Spleen (tissue), 7 donors: ENCODE measurements at regions not wholly inside any gene's neighbourhood (a gene's known extent, or its start where the extent isn't known, plus 50 kb on each side); places are given as distances from the start of the nearest gene placed in this dataset.

Source experiments
- POLR2A ChIP-seq, 3 donors: fragments of 450-650 bp; IDR thresholded peaks; one replicate each; pipeline ENCODE4 v1.5.1; 2017; ENCODE audit warnings: antibody characterized with exemption in 3 of 3, mild to moderate bottlenecking in 1 of 3
- TF ChIP-seq, protein P1 (sequence below), 11 experiments: fragments of 200-600 bp in 7 of 11; fragments of 450-650 bp in 4 of 11; sonication (generic) in 4 of 11; IDR thresholded peaks in 8 of 11; conservative IDR thresholded peaks in 3 of 11; 1 replicate in 7 of 11; 2 replicates in 4 of 11; pipeline versions ENCODE4 v1.4.0 to v1.8.0; 2016 to 2021; ENCODE audit warnings: antibody characterized with exemption in 11 of 11, inconsistent platforms in 4 of 11, mild to moderate bottlenecking in 1 of 11
- donor health status: DM: no; HTN: no; CAD: no; lungs with moderate emphysema.
- donor health status: DM: no; HTN: no; CAD: no.
- donor health status: DM: no; HTN: no; CAD: no.

DNA sequence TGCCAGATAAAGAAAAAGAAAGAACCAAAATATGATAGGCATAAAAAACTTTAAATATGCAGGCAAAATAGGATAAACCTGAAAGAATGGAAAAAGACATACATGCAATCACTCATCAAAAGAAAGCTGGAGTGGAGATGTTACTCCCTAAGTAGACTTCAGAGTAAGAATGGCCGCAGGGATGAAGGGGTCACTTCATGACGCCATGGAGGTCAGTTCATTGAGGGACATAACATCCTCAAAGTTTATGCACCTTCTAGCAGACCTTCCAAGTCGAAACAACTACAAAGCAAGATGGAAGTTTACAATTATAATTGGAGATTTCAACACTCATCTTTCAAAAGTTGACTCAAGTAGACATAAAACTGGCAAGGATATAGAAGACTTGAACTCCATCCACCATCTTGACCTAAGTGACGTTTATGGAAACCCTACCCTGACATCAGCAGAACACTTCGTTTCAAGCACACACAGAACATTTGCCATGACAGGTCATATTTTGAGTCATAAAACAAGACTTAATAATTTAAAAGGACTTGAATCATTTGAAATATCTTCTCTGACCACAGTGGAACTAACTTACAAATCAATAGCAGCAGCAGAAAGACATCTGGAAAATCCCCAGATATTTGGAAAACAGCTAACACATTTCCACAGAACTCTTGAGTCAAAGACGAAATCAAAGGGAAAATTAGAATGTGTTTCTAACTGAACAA, 106.0 kb upstream of the LRPAP1 start:
- TF ChIP-seq, protein P1, sequence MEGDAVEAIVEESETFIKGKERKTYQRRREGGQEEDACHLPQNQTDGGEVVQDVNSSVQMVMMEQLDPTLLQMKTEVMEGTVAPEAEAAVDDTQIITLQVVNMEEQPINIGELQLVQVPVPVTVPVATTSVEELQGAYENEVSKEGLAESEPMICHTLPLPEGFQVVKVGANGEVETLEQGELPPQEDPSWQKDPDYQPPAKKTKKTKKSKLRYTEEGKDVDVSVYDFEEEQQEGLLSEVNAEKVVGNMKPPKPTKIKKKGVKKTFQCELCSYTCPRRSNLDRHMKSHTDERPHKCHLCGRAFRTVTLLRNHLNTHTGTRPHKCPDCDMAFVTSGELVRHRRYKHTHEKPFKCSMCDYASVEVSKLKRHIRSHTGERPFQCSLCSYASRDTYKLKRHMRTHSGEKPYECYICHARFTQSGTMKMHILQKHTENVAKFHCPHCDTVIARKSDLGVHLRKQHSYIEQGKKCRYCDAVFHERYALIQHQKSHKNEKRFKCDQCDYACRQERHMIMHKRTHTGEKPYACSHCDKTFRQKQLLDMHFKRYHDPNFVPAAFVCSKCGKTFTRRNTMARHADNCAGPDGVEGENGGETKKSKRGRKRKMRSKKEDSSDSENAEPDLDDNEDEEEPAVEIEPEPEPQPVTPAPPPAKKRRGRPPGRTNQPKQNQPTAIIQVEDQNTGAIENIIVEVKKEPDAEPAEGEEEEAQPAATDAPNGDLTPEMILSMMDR (IDR thresholded peaks at IDR 0.05 in 8 of 11, conservative IDR thresholded peaks at IDR 0.05 in 3 of 11): no peak
- TF ChIP-seq POLR2A (IDR thresholded peaks at IDR 0.05): no peak
